SU-DHL-6 (cell line): ENCODE measurements at regions not wholly inside any gene's neighbourhood (a gene's known extent, or its start where the extent isn't known, plus 50 kb on each side); places are given as distances from the start of the nearest gene placed in this dataset.

Experiments used
- CTCF ChIP-seq: fragments of 200-600 bp; sonication (generic); IDR thresholded peaks from one replicate; pipeline ENCODE4 v1.5.1; 2017; ENCODE audit warnings: antibody characterized with exemption, mild to moderate bottlenecking, low read length, moderate library complexity; ENCODE audit not compliant: insufficient read depth, poor library complexity, severe bottlenecking
- EZH2phosphoT487 ChIP-seq: fragments of 200-600 bp; sonication (generic), shearing (Covaris generic); conservative IDR thresholded peaks from 2 replicates; pipeline ENCODE4 v1.6.1; 2018; ENCODE audit warnings: mild to moderate bottlenecking, antibody characterized with exemption, low read length, moderate library complexity, mixed read lengths

- TF ChIP-seq CTCF (no peak), EZH2phosphoT487 (no peak)
These were observed 404.5 kb downstream of the KCTD12 start for GRCh38 chr13:76481738-76482137.
